Activated naive CD4-positive, alpha-beta T cell treated with anti-CD3 and anti-CD28 coated beads, Interleukin-2, amount 50 U/mL, for 24 hours (primary cell): ENCODE measurements at regions not wholly inside any gene's neighbourhood (a gene's known extent, or its start where the extent isn't known, plus 50 kb on each side); places are given as distances from the start of the nearest gene placed in this dataset.
A peak's percentile ranks its signal among the peaks of the same experiment; 100 is the strongest.

ENCODE experiments used
- H3K27ac Mint-ChIP-seq: one replicate; pipeline ENCODE4 v1.8.0; 2021; ENCODE audit warnings: mild to moderate bottlenecking, mixed read lengths
- H3K27me3 Mint-ChIP-seq: one replicate; pipeline ENCODE4 v1.8.0; 2021; ENCODE audit warnings: mixed read lengths
- H3K36me3 Mint-ChIP-seq: one replicate; pipeline ENCODE4 v1.8.0; 2021; ENCODE audit warnings: mixed read lengths
- H3K4me1 Mint-ChIP-seq: one replicate; pipeline ENCODE4 v1.8.0; 2021; ENCODE audit warnings: mixed read lengths
- H3K4me3 Mint-ChIP-seq: one replicate; pipeline ENCODE4 v1.8.0; 2021; ENCODE audit warnings: mild to moderate bottlenecking, mixed read lengths
- H3K9me3 Mint-ChIP-seq: one replicate; pipeline ENCODE4 v1.8.0; 2021; ENCODE audit warnings: mixed read lengths

DNA sequence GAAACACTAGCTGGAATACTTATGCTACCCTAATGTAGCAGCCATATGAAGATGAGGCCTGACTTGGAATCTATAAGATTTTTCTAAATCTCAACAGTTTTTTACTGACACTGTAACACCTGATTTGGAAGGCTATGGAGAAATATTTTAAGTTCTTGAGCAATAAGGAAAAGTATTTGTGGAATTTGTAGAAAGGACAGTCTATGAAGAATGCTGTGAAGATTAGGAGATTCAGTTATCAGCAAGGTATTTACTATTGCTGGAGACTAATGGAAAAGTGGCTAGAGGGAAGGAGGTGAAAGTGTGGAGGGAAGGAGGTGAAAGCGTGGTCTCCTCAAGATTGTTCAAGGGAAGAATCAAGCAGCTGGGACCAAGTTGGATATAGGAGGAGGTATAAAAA lies 190.0 kb upstream of the EMCN start:
- Mint-ChIP-seq H3K27me3 (peaks cover 2% of the 10 kb centered on the region), H3K36me3 (no peaks in the 10 kb centered on the region), H3K27ac (peak overlapping the region; percentile 24), H3K4me1 (no peaks in the 10 kb centered on the region), H3K4me3 (no peak overlapping the region), H3K9me3 (peaks cover 6% of the 10 kb centered on the region)

DNA sequence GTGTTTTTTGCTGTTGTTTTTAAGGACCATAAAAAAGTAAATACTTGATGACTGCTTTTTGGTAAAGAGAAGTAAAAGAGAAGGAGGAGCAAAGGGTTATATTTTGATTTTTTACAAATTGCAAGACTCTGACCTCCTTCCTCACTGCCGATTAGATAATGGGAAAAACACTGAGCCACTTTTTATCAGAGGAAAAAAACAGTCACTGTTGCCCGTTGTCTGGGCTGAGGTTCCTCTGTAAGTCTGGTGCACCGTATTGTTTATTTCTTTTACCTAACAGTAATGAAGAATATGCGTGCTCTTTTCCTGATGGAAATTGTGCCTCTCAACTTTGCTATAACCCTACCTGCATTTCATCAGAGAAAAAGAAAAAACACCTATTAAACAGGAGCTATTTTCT lies 178.7 kb upstream of the EMCN start:
- Mint-ChIP-seq H3K4me3 (no peak overlapping the region), H3K36me3 (no peaks in the 10 kb centered on the region), H3K27me3 (peaks cover 9% of the 10 kb centered on the region), H3K9me3 (no peaks in the 10 kb centered on the region), H3K27ac (no peak overlapping the region), H3K4me1 (no peaks in the 10 kb centered on the region)

GRCh38 chr4:100695871-100696270 lies 178.0 kb upstream of the EMCN start:
- no peaks in the 10 kb centered on the region for H3K4me1 Mint-ChIP-seq
- H3K36me3 Mint-ChIP-seq, result no peaks in the 10 kb centered on the region
- no peaks in the 10 kb centered on the region for H3K9me3 Mint-ChIP-seq
- no peak overlapping the region for H3K27ac Mint-ChIP-seq
- peaks cover 9% of the 10 kb centered on the region for H3K27me3 Mint-ChIP-seq
- H3K4me3 Mint-ChIP-seq, result no peak overlapping the region

- no peak overlapping the region for H3K27ac Mint-ChIP-seq
Observed at GRCh38 chr4:100695039-100695654, 177.3 kb upstream of the EMCN start.

DNA sequence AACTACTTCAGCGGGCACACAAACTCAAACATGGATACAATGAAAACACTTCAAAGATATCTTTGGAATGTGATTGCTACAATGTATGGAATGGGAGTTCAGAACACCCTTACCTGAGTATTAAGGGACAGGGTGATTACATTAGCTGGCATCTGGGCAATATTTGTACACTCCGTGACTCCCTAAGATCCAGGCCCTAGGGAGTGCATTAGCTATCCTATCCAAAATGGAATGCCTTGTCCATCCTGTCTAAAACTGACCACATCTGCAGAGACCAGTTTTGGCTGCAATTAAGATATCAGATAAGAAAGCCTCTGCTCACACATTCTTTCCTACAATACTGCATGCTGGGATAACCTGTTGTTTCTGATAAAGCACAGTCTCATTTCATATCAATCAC lies 176.6 kb upstream of the EMCN start:
- H3K9me3 Mint-ChIP-seq, result no peaks in the 10 kb centered on the region
- H3K4me3 Mint-ChIP-seq, result no peak overlapping the region
- H3K27ac Mint-ChIP-seq, result no peak overlapping the region
- H3K27me3 Mint-ChIP-seq, result peaks cover 7% of the 10 kb centered on the region
- H3K4me1 Mint-ChIP-seq, result no peaks in the 10 kb centered on the region
- no peaks in the 10 kb centered on the region for H3K36me3 Mint-ChIP-seq

More at GRCh38 chr4:100695039-100695654, 177.3 kb upstream of the EMCN start:
- Mint-ChIP-seq H3K36me3 (no peaks in the 10 kb centered on the region), H3K9me3 (no peaks in the 10 kb centered on the region), H3K27me3 (peaks cover 7% of the 10 kb centered on the region), H3K4me3 (no peak overlapping the region), H3K4me1 (no peaks in the 10 kb centered on the region)

DNA sequence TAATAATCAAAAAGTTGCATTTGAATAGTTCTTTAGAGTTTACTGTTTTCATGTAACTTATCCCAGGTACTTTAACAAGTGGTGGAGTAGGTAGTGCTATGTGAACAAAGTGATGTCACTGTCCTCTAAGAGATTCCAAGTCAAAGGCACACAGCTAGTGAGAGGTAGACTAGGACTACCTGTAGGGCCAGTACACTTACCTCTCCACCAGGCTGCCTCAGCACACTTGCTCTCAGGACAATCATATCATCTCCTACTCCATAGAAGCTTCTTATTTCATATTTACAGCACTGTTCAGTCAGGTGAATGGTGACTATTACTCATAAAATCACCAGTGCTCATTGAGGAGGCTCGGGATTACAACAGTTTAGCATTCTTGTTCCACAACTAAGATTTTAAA lies 173.0 kb upstream of the EMCN start:
- no peaks in the 10 kb centered on the region for H3K4me1 Mint-ChIP-seq
- H3K36me3 Mint-ChIP-seq, result no peaks in the 10 kb centered on the region
- H3K27me3 Mint-ChIP-seq, result peaks cover 7% of the 10 kb centered on the region
- no peak overlapping the region for H3K27ac Mint-ChIP-seq
- H3K4me3 Mint-ChIP-seq, result no peak overlapping the region
- no peaks in the 10 kb centered on the region for H3K9me3 Mint-ChIP-seq

DNA sequence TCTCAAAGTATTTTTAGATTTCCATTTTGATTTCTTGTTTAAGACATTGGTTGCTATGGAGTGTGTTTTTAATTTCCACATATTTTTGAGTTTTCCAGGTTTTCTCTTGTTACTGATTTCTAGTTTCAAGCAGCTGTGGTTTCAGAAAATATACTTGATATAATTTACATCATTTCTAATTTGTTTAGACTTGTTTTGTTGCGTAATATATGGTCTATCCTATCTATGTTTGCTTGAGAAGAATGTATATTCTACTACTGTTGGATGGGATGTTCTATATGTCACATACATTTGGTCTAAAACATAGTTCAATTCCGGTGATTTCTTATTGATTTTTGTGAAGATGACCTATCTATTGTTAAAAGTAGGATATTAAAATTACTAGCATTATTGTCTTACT lies 170.5 kb upstream of the EMCN start:
- H3K27me3 Mint-ChIP-seq, result peaks cover 1% of the 10 kb centered on the region
- no peaks in the 10 kb centered on the region for H3K36me3 Mint-ChIP-seq
- no peak overlapping the region for H3K27ac Mint-ChIP-seq

GRCh38 chr4:100682477-100683218 lies 164.8 kb upstream of the EMCN start:
- Mint-ChIP-seq H3K36me3 (no peaks in the 10 kb centered on the region), H3K27me3 (no peaks in the 10 kb centered on the region), H3K4me3 (no peak overlapping the region), H3K27ac (no peak overlapping the region), H3K9me3 (no peaks in the 10 kb centered on the region), H3K4me1 (no peaks in the 10 kb centered on the region)

More for the DNA sequence above, 170.5 kb upstream of the EMCN start:
- Mint-ChIP-seq H3K4me3 (no peak overlapping the region), H3K4me1 (no peaks in the 10 kb centered on the region), H3K9me3 (no peaks in the 10 kb centered on the region)

DNA sequence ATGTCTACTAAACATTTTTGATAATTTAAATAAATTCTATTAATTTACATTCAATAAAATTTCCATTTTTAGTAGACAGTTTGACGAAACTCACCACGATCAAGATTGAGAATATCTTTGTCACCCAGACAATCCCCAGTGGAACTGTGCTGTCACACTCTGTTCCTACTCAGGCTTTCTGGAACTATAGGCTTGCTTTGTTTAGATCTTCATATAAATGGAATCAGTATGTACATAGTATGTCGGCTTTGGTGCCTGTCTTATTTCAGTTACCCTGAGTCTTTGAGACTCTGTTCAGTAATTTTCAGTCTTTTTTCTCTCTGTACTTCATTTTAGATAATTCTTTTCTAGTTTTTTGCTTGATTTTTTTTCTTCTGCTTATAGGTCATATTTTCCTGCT lies 163.5 kb upstream of the EMCN start:
- H3K4me3 Mint-ChIP-seq, result no peak overlapping the region
- H3K9me3 Mint-ChIP-seq, result no peaks in the 10 kb centered on the region
- no peaks in the 10 kb centered on the region for H3K4me1 Mint-ChIP-seq
- H3K27ac Mint-ChIP-seq, result no peak overlapping the region
- no peaks in the 10 kb centered on the region for H3K27me3 Mint-ChIP-seq
- H3K36me3 Mint-ChIP-seq, result no peaks in the 10 kb centered on the region

DNA sequence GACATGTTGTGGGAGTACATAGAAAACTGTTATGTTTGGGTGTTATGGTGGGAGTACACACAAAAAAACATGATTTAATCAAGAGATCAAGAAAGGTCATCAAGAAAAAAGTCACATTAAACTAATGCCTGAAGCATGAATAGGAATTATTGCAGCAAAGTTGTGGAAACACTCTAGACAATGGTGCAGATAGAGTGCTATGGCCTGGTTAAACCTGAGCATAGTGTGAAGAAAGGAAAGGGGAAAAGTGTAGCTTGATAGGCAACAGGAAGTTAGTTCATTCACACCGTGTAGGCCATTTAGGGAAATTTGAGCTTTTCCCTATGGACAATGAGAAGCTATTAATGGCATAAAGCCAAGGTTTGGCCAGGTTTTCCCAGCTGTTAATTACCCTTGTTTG lies 162.1 kb upstream of the EMCN start:
- Mint-ChIP-seq H3K4me1 (no peaks in the 10 kb centered on the region), H3K36me3 (no peaks in the 10 kb centered on the region), H3K9me3 (no peaks in the 10 kb centered on the region), H3K27me3 (no peaks in the 10 kb centered on the region), H3K4me3 (no peak overlapping the region), H3K27ac (no peak overlapping the region)

DNA sequence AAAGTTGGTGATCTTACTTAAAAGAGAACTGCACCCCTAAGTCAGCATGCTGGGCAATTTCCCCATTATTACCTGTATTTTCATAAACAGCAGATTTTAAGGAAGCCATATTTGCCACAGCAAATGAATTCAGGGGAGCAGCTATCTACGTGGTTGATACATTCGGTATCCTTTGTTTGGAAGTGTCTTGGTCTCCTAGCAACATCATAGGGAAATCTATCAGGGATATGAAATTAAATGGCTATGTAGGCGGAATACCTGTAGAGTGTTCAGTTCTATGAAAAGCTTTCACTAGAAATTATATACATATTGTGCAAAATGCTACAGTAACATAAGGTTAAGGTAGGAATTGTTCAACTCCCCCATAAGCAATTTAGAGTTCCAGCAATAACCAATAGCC lies 157.2 kb upstream of the EMCN start:
- no peaks in the 10 kb centered on the region for H3K36me3 Mint-ChIP-seq
- no peaks in the 10 kb centered on the region for H3K27me3 Mint-ChIP-seq
- no peak overlapping the region for H3K4me3 Mint-ChIP-seq
- no peaks in the 10 kb centered on the region for H3K4me1 Mint-ChIP-seq
- no peak overlapping the region for H3K27ac Mint-ChIP-seq
- H3K9me3 Mint-ChIP-seq, result no peaks in the 10 kb centered on the region

DNA sequence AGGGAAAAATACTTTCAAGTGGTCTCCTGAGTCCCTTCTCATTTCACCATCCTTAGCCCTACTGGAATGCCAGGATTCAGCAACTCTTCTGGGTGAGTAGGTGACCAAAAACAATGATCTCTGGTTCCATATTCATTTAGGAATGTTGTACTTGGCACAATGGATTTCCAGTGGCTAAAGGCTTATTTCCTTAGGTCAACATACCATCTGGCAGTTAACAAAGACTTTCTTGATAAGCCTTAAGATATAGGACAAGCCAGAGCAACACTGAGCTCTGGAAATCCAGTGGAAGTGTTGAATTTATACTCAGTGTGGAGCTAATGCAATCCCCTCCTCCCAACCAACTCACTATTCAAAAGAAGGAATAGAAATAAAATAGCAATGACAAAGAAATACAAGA lies 139.4 kb upstream of the EMCN start:
- Mint-ChIP-seq H3K27ac (no peak overlapping the region), H3K4me3 (no peak overlapping the region), H3K9me3 (no peaks in the 10 kb centered on the region), H3K36me3 (no peaks in the 10 kb centered on the region), H3K4me1 (no peaks in the 10 kb centered on the region), H3K27me3 (no peaks in the 10 kb centered on the region)

- no peaks in the 10 kb centered on the region for H3K4me1 Mint-ChIP-seq
- peaks cover 2% of the 10 kb centered on the region for H3K27me3 Mint-ChIP-seq
- no peaks in the 10 kb centered on the region for H3K9me3 Mint-ChIP-seq
- no peak overlapping the region for H3K27ac Mint-ChIP-seq
- no peak overlapping the region for H3K4me3 Mint-ChIP-seq
- H3K36me3 Mint-ChIP-seq, result no peaks in the 10 kb centered on the region
Observed at GRCh38 chr4:100651499-100652175, 133.8 kb upstream of the EMCN start.

DNA sequence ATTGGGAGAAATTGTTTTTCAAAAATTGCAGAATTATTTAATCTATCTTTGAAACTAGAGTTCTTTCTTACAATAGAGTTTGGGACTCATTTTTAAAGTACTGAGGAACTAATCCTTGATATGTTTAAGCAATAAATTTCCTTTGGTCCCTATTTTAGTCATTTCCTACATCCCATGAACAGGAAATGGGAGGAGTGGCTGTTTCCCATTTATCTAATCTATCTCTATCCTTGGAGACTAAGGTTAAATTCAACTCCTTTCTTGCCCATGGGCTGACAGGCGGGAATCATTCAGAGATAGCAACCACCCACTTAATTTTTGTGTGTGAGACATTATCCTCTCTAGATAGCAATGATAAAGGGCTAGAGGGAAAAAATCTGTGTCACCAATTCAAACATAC lies 131.6 kb upstream of the EMCN start:
- no peaks in the 10 kb centered on the region for H3K4me1 Mint-ChIP-seq
- H3K9me3 Mint-ChIP-seq, result no peaks in the 10 kb centered on the region
- no peak overlapping the region for H3K4me3 Mint-ChIP-seq
- no peak overlapping the region for H3K27ac Mint-ChIP-seq
- peaks cover 4% of the 10 kb centered on the region for H3K27me3 Mint-ChIP-seq
- no peaks in the 10 kb centered on the region for H3K36me3 Mint-ChIP-seq

- no peaks in the 10 kb centered on the region for H3K9me3 Mint-ChIP-seq
- H3K27ac Mint-ChIP-seq, result no peak overlapping the region
- H3K4me3 Mint-ChIP-seq, result no peak overlapping the region
- H3K27me3 Mint-ChIP-seq, result peaks cover 6% of the 10 kb centered on the region
- H3K4me1 Mint-ChIP-seq, result no peaks in the 10 kb centered on the region
- H3K36me3 Mint-ChIP-seq, result no peaks in the 10 kb centered on the region
Observed at GRCh38 chr4:100644150-100644549, 126.3 kb upstream of the EMCN start.

GRCh38 chr4:100641336-100641735 lies 123.5 kb upstream of the EMCN start:
- peaks cover 8% of the 10 kb centered on the region for H3K9me3 Mint-ChIP-seq
- H3K27me3 Mint-ChIP-seq, result peaks cover 6% of the 10 kb centered on the region
- peaks cover 1% of the 10 kb centered on the region for H3K36me3 Mint-ChIP-seq
- no peak overlapping the region for H3K27ac Mint-ChIP-seq
- H3K4me1 Mint-ChIP-seq, result no peaks in the 10 kb centered on the region
- no peak overlapping the region for H3K4me3 Mint-ChIP-seq
